ENCODE measurements at regions not wholly inside any gene's neighbourhood (a gene's known extent, or its start where the extent isn't known, plus 50 kb on each side); places are given as distances from the start of the nearest gene placed in this dataset.

GRCh38 chr5:169408731-169409130, 107.8 kb upstream of the SLIT3 start:
- Histone ChIP-seq H3K36me3 (no peaks in the 10 kb centered on the region), H3K4me1 (peaks cover 4% of the 10 kb centered on the region; the same call in 1 of the 2 replicates), H3K4me3 (ENCODE audit: low read depth, low read length) (no peak overlapping the region), H3K27me3 (no peaks in the 10 kb centered on the region; the same call in 1 of the 2 replicates), H3K9me3 (no peaks in the 10 kb centered on the region)
- TF ChIP-seq CTCF (IDR thresholded peaks at IDR 0.05; ENCODE audit: low read depth, low read length): no peak
- DNase-seq: no peak

- no peaks in the 10 kb centered on the region for H3K36me3 ChIP-seq
- H3K4me3 ChIP-seq (ENCODE audit: low read depth, low read length): no peak overlapping the region
- peaks cover 4% of the 10 kb centered on the region; the same call in 1 of the 2 replicates for H3K4me1 ChIP-seq
- no peak for DNase-seq
- H3K9me3 ChIP-seq: no peaks in the 10 kb centered on the region
- no peaks in the 10 kb centered on the region; the same call in 1 of the 2 replicates for H3K27me3 ChIP-seq
- no peak for TF ChIP-seq CTCF (IDR thresholded peaks at IDR 0.05; ENCODE audit: low read depth, low read length)
Observed at GRCh38 chr5:169408171-169408570, 107.2 kb upstream of the SLIT3 start.

- H3K9me3 ChIP-seq: no peaks in the 10 kb centered on the region
- DNase-seq: no peak
- no peak for TF ChIP-seq CTCF (IDR thresholded peaks at IDR 0.05; ENCODE audit: low read depth, low read length)
- H3K27me3 ChIP-seq: no peaks in the 10 kb centered on the region; the same call in 1 of the 2 replicates
- H3K36me3 ChIP-seq: no peaks in the 10 kb centered on the region
- no peaks in the 10 kb centered on the region for H3K4me1 ChIP-seq
- H3K4me3 ChIP-seq (ENCODE audit: low read depth, low read length): no peak overlapping the region
Observed at GRCh38 chr5:169404223-169404622, 103.3 kb upstream of the SLIT3 start.

GRCh38 chr5:169398515-169398914, 97.6 kb upstream of the SLIT3 start:
- no peak overlapping the region for H3K4me3 ChIP-seq (ENCODE audit: low read depth, low read length)
- no peaks in the 10 kb centered on the region for H3K36me3 ChIP-seq
- TF ChIP-seq CTCF (IDR thresholded peaks at IDR 0.05; ENCODE audit: low read depth, low read length): no peak
- peaks cover 2% of the 10 kb centered on the region; the same call in 1 of the 2 replicates for H3K27me3 ChIP-seq
- H3K9me3 ChIP-seq: no peaks in the 10 kb centered on the region
- H3K4me1 ChIP-seq: no peaks in the 10 kb centered on the region
- no peak for DNase-seq

GRCh38 chr5:169395136-169395535, 94.2 kb upstream of the SLIT3 start:
- Histone ChIP-seq H3K4me3 (ENCODE audit: low read depth, low read length) (no peak overlapping the region), H3K36me3 (no peaks in the 10 kb centered on the region), H3K9me3 (no peaks in the 10 kb centered on the region), H3K4me1 (no peaks in the 10 kb centered on the region), H3K27me3 (peaks cover 8% of the 10 kb centered on the region)
- DNase-seq: no peak
- no peak for TF ChIP-seq CTCF (IDR thresholded peaks at IDR 0.05; ENCODE audit: low read depth, low read length)

- H3K27me3 ChIP-seq: peaks cover 11% of the 10 kb centered on the region
- H3K4me3 ChIP-seq (ENCODE audit: low read depth, low read length): no peak overlapping the region
Observed at GRCh38 chr5:169394371-169394770, 93.4 kb upstream of the SLIT3 start.

More at GRCh38 chr5:169394371-169394770, 93.4 kb upstream of the SLIT3 start:
- TF ChIP-seq CTCF (IDR thresholded peaks at IDR 0.05; ENCODE audit: low read depth, low read length): no peak
- H3K9me3 ChIP-seq: no peaks in the 10 kb centered on the region
- H3K36me3 ChIP-seq: no peaks in the 10 kb centered on the region
- H3K4me1 ChIP-seq: no peaks in the 10 kb centered on the region
- DNase-seq: no peak

All from BE2C (cell line).